ENCODE measurements at regions not wholly inside any gene's neighbourhood (a gene's known extent, or its start where the extent isn't known, plus 50 kb on each side); places are given as distances from the start of the nearest gene placed in this dataset.

DNA sequence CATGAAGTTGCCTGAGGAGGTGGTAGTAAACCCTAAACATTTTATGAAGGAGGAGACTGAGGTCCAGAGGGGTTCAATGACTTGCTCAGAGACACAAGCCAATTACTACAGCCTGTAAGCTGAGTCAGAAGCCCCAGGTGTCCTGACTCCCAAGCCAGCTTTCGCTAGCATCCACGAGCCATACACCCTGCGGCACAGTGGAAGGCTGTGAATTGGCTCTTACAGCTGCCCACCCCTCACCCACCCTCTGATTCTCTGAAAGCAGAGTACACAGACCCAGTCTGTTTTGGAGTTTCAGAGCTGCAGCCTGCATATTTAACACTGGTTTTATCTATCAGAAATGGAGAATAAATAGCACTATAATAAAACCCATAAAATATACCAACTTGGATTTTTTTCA, 253.4 kb downstream of the IGSF11 start:
- TF ChIP-seq, protein P1, sequence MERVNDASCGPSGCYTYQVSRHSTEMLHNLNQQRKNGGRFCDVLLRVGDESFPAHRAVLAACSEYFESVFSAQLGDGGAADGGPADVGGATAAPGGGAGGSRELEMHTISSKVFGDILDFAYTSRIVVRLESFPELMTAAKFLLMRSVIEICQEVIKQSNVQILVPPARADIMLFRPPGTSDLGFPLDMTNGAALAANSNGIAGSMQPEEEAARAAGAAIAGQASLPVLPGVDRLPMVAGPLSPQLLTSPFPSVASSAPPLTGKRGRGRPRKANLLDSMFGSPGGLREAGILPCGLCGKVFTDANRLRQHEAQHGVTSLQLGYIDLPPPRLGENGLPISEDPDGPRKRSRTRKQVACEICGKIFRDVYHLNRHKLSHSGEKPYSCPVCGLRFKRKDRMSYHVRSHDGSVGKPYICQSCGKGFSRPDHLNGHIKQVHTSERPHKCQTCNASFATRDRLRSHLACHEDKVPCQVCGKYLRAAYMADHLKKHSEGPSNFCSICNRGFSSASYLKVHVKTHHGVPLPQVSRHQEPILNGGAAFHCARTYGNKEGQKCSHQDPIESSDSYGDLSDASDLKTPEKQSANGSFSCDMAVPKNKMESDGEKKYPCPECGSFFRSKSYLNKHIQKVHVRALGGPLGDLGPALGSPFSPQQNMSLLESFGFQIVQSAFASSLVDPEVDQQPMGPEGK (CRISPR knock-in tag; IDR thresholded peaks at IDR 0.05; ENCODE audit: borderline replicate concordance) = no peak
- no peak for TF ChIP-seq ZFP30 (CRISPR knock-in tag; IDR thresholded peaks at IDR 0.05)
- TF ChIP-seq PPARA (CRISPR knock-in tag; IDR thresholded peaks at IDR 0.05; ENCODE audit: borderline replicate concordance) = no peak
- no peak for ATAC-seq

DNA sequence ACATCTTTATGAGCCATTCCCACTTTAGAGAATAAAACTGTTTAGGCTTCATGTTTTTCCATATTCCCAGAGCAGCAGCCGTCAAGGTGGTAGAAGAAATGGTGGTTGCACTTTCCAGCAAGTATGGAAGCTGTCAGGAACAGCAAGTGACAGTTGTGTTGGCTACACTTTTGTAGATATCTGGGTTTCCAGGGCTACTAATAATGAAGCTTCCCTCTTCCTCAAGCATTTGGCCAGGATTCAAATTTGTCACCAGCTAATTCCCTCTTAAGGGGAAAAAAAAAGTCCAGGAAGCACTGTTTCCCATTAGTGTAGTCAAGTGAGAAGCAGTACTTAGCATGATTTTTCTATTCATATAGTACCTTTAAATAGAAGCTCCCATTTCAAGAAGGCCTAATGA, 252.8 kb downstream of the IGSF11 start:
- TF ChIP-seq, protein P2, sequence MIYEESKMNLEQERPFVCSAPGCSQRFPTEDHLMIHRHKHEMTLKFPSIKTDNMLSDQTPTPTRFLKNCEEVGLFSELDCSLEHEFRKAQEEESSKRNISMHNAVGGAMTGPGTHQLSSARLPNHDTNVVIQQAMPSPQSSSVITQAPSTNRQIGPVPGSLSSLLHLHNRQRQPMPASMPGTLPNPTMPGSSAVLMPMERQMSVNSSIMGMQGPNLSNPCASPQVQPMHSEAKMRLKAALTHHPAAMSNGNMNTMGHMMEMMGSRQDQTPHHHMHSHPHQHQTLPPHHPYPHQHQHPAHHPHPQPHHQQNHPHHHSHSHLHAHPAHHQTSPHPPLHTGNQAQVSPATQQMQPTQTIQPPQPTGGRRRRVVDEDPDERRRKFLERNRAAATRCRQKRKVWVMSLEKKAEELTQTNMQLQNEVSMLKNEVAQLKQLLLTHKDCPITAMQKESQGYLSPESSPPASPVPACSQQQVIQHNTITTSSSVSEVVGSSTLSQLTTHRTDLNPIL (CRISPR knock-in tag; IDR thresholded peaks at IDR 0.05; ENCODE audit: low read depth) = no peak
- TF ChIP-seq, protein P3, sequence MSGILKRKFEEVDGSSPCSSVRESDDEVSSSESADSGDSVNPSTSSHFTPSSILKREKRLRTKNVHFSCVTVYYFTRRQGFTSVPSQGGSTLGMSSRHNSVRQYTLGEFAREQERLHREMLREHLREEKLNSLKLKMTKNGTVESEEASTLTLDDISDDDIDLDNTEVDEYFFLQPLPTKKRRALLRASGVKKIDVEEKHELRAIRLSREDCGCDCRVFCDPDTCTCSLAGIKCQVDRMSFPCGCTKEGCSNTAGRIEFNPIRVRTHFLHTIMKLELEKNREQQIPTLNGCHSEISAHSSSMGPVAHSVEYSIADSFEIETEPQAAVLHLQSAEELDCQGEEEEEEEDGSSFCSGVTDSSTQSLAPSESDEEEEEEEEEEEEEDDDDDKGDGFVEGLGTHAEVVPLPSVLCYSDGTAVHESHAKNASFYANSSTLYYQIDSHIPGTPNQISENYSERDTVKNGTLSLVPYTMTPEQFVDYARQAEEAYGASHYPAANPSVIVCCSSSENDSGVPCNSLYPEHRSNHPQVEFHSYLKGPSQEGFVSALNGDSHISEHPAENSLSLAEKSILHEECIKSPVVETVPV (CRISPR knock-in tag; IDR thresholded peaks at IDR 0.05) = no peak
- TF ChIP-seq ISL1 (CRISPR knock-in tag; IDR thresholded peaks at IDR 0.05) (no peak), SNAI2 (CRISPR knock-in tag; IDR thresholded peaks at IDR 0.05) (no peak), PPARA (CRISPR knock-in tag; IDR thresholded peaks at IDR 0.05; ENCODE audit: borderline replicate concordance) (no peak), ARNTL (CRISPR knock-in tag; IDR thresholded peaks at IDR 0.05; ENCODE audit: borderline replicate concordance, low read depth) (no peak), ZNF565 (CRISPR knock-in tag; conservative IDR thresholded peaks at IDR 0.05; ENCODE audit: low read depth) (no peak), CSDC2 (CRISPR knock-in tag; IDR thresholded peaks at IDR 0.05) (no peak), TOX (CRISPR knock-in tag; IDR thresholded peaks at IDR 0.05; ENCODE audit: borderline replicate concordance) (no peak), BACH2 (CRISPR knock-in tag; IDR thresholded peaks at IDR 0.05; ENCODE audit: borderline replicate concordance) (no peak), ZFP3 (CRISPR knock-in tag; IDR thresholded peaks at IDR 0.05) (no peak), OSR1 (CRISPR knock-in tag; IDR thresholded peaks at IDR 0.05) (no peak), ESRRG (CRISPR knock-in tag; IDR thresholded peaks at IDR 0.05) (no peak), ZC3H10 (CRISPR knock-in tag; IDR thresholded peaks at IDR 0.05) (no peak)
- TF ChIP-seq, protein P1 (CRISPR knock-in tag; IDR thresholded peaks at IDR 0.05; ENCODE audit: borderline replicate concordance) = no peak
- no peak for ATAC-seq

DNA sequence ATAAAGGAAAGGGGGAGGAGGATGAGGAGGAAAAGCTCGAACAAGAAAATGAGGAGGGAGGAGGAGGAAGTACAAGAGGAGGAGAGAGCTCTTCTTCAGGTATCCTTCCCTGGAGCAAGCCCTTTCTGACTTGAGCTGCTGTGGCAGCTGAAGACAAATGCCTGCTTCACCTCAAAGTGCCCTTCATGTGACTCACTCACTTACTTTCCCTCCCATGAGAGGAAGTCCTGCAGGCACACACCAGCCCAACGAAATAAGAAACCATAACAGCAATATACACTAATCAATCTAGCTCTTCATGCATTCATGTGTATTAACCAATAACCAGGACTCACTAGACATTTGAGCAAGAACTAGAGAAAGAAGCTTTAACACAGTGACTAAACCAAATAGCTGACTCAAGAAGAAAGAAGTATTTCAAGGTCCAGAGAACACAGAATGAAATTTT, 251.9 kb downstream of the IGSF11 start:
- no peak for ATAC-seq
- TF ChIP-seq ZNF70 (CRISPR knock-in tag; IDR thresholded peaks at IDR 0.05) (no peak), ZC3H10 (CRISPR knock-in tag; IDR thresholded peaks at IDR 0.05) (no peak), ZNF565 (CRISPR knock-in tag; conservative IDR thresholded peaks at IDR 0.05; ENCODE audit: low read depth) (no peak), ESRRG (CRISPR knock-in tag; IDR thresholded peaks at IDR 0.05) (no peak), GLIS3 (CRISPR knock-in tag; IDR thresholded peaks at IDR 0.05) (no peak), SNAI2 (CRISPR knock-in tag; IDR thresholded peaks at IDR 0.05) (no peak), ZFP3 (CRISPR knock-in tag; IDR thresholded peaks at IDR 0.05) (no peak), CSDC2 (CRISPR knock-in tag; IDR thresholded peaks at IDR 0.05) (no peak), ZNF8 (CRISPR knock-in tag; IDR thresholded peaks at IDR 0.05) (no peak), ZFP30 (CRISPR knock-in tag; IDR thresholded peaks at IDR 0.05) (no peak), ISL1 (CRISPR knock-in tag; IDR thresholded peaks at IDR 0.05) (no peak)
- TF ChIP-seq, protein P3 (CRISPR knock-in tag; IDR thresholded peaks at IDR 0.05) = no peak
- TF ChIP-seq, protein P4, sequence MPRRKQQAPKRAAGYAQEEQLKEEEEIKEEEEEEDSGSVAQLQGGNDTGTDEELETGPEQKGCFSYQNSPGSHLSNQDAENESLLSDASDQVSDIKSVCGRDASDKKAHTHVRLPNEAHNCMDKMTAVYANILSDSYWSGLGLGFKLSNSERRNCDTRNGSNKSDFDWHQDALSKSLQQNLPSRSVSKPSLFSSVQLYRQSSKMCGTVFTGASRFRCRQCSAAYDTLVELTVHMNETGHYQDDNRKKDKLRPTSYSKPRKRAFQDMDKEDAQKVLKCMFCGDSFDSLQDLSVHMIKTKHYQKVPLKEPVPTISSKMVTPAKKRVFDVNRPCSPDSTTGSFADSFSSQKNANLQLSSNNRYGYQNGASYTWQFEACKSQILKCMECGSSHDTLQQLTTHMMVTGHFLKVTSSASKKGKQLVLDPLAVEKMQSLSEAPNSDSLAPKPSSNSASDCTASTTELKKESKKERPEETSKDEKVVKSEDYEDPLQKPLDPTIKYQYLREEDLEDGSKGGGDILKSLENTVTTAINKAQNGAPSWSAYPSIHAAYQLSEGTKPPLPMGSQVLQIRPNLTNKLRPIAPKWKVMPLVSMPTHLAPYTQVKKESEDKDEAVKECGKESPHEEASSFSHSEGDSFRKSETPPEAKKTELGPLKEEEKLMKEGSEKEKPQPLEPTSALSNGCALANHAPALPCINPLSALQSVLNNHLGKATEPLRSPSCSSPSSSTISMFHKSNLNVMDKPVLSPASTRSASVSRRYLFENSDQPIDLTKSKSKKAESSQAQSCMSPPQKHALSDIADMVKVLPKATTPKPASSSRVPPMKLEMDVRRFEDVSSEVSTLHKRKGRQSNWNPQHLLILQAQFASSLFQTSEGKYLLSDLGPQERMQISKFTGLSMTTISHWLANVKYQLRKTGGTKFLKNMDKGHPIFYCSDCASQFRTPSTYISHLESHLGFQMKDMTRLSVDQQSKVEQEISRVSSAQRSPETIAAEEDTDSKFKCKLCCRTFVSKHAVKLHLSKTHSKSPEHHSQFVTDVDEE (CRISPR knock-in tag; IDR thresholded peaks at IDR 0.05) = no peak
- TF ChIP-seq, protein P5, sequence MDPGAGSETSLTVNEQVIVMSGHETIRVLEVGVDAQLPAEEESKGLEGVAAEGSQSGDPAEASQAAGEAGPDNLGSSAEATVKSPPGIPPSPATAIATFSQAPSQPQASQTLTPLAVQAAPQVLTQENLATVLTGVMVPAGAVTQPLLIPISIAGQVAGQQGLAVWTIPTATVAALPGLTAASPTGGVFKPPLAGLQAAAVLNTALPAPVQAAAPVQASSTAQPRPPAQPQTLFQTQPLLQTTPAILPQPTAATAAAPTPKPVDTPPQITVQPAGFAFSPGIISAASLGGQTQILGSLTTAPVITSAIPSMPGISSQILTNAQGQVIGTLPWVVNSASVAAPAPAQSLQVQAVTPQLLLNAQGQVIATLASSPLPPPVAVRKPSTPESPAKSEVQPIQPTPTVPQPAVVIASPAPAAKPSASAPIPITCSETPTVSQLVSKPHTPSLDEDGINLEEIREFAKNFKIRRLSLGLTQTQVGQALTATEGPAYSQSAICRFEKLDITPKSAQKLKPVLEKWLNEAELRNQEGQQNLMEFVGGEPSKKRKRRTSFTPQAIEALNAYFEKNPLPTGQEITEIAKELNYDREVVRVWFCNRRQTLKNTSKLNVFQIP (CRISPR knock-in tag; IDR thresholded peaks at IDR 0.05; ENCODE audit: borderline replicate concordance, low read depth) = no peak
- TF ChIP-seq, protein P1 (CRISPR knock-in tag; IDR thresholded peaks at IDR 0.05; ENCODE audit: borderline replicate concordance) = no peak

Data from SK-N-SH treated with all-trans-retinoic acid at 6 μM for 48 hours (cell line).